HG02973 (cell line): ENCODE measurements at regions not wholly inside any gene's neighbourhood (a gene's known extent, or its start where the extent isn't known, plus 50 kb on each side); places are given as distances from the start of the nearest gene placed in this dataset.
"Not testable (repeated sequence)": the region's sequence is repeated elsewhere in the genome, so short reads cannot be mapped to it uniquely, and the experiment has no call there.

Experiments used
- ATAC-seq: cut with Tn5 transposase; IDR thresholded peaks from one replicate; pipeline ENCODE4 v1.9.1; 2021; ENCODE audit warnings: moderate library complexity; ENCODE audit not compliant: unreplicated experiment

GRCh38 chr11:41675205-41675604 lies 215.8 kb upstream of the LRRC4C start:
- ATAC-seq: no peak

- ATAC-seq: no peak
These were observed 253.6 kb upstream of the LRRC4C start for GRCh38 chr11:41713030-41713429.

- ATAC-seq: no peak
These were observed 254.6 kb upstream of the LRRC4C start for GRCh38 chr11:41714101-41714500.

GRCh38 chr11:41716862-41717261 lies 257.4 kb upstream of the LRRC4C start:
- ATAC-seq: no peak

- no peak for ATAC-seq
These were observed 261.3 kb upstream of the LRRC4C start for GRCh38 chr11:41720761-41721160.

GRCh38 chr11:41728161-41728560 lies 268.7 kb upstream of the LRRC4C start:
- not testable (repeated sequence) for ATAC-seq

- no peak for ATAC-seq
These were observed 315.8 kb upstream of the LRRC4C start for GRCh38 chr11:41775296-41775695.

GRCh38 chr11:41779401-41779960 lies 320.0 kb upstream of the LRRC4C start:
- ATAC-seq: no peak

- ATAC-seq: no peak
These were observed 322.0 kb upstream of the LRRC4C start for GRCh38 chr11:41781441-41781840.

- no peak for ATAC-seq
These were observed 325.3 kb upstream of the LRRC4C start for GRCh38 chr11:41784513-41785335.

GRCh38 chr11:41786087-41786486 lies 326.6 kb upstream of the LRRC4C start:
- no peak for ATAC-seq

GRCh38 chr11:41788177-41788576 lies 328.7 kb upstream of the LRRC4C start:
- no peak for ATAC-seq

GRCh38 chr11:41789376-41789775 lies 329.9 kb upstream of the LRRC4C start:
- ATAC-seq: no peak

GRCh38 chr11:41795004-41795403 lies 335.6 kb upstream of the LRRC4C start:
- ATAC-seq: no peak

- ATAC-seq: no peak
These were observed 340.3 kb upstream of the LRRC4C start for GRCh38 chr11:41799754-41800153.

GRCh38 chr11:41803895-41804294 lies 344.4 kb upstream of the LRRC4C start:
- no peak for ATAC-seq

GRCh38 chr11:41816396-41816795 lies 356.9 kb upstream of the LRRC4C start:
- no peak for ATAC-seq

- ATAC-seq: not testable (repeated sequence)
These were observed 364.8 kb upstream of the LRRC4C start for GRCh38 chr11:41824287-41824686.

- ATAC-seq: no peak
These were observed 366.6 kb upstream of the LRRC4C start for GRCh38 chr11:41826085-41826484.

GRCh38 chr11:41836431-41836830 lies 377.0 kb upstream of the LRRC4C start:
- ATAC-seq: no peak

GRCh38 chr11:41842673-41843072 lies 383.2 kb upstream of the LRRC4C start:
- no peak for ATAC-seq

- ATAC-seq: no peak
These were observed 385.6 kb upstream of the LRRC4C start for GRCh38 chr11:41845066-41845465.

GRCh38 chr11:41848349-41848748 lies 388.9 kb upstream of the LRRC4C start:
- no peak for ATAC-seq
